Stimulated activated CD8-positive, alpha-beta memory T cell treated with anti-CD3 and anti-CD28 coated beads, Interleukin-12 subunit alpha, Interleukin-12 subunit beta, amount 100 ng/mL, for 1 hour (primary cell): ENCODE measurements at regions not wholly inside any gene's neighbourhood (a gene's known extent, or its start where the extent isn't known, plus 50 kb on each side); places are given as distances from the start of the nearest gene placed in this dataset.
"Not testable (repeated sequence)": the region's sequence is repeated elsewhere in the genome, so short reads cannot be mapped to it uniquely, and the experiment has no call there.

Experiments used
- DNase-seq: peaks from one replicate; pipeline ENCODE4 v3.0.0-alpha.2; 2020; ENCODE audit warnings: low read depth

DNA sequence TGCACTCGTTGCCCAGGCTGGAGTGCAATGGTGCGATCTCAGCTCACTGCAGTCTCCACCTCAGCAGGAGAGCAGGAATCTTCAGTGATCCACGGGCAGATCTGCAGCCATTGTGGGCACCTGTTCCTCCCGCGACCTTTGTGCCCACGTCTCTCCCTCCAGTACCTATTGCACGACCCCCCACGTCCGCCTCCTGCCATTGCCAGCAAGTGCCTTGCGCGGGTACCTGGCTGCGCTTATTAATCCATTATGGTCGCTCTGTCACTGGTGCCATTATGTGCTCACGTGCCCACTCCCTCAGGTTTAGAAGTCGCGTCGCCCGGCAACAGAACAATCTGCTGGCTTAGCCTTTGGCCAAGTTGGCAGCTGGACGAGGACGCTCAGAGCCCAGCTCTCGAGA lies 146.2 kb upstream of the C1QTNF3 start:
- not testable (repeated sequence) for DNase-seq

DNA sequence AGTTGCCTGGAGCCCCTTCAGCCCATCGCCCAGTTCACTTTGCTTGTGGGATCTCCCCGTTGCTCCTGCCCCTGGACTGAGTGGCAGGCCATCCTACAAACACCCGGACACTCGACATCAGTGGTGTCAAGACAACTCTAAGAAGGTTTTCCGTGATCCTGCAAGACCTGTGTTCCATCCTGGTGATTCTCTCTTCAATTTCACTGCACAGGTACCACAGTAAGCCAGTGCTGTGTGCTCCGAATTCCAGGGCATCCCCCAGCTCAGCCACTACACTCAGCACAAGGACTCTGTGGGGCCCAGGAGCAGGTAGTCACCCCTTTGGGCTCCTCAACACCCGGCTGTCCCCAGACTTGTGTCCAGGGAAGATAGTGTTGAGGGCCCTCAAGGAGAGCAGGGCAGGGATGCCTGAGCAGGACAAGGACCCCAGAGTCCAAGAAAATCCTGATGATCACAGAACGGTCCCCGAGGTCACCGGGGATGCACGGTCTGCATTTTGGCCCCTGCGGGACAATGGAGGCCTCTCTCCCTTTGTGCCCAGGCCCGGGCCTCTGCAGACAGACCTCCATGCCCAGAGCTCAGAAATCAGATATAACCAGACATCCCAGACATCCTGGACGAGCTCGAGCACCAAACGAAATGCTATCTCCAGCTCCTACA lies 146.9 kb upstream of the C1QTNF3 start:
- not testable (repeated sequence) for DNase-seq

- not testable (repeated sequence) for DNase-seq
Observed at GRCh38 chr5:34190466-34190865, 147.5 kb upstream of the C1QTNF3 start.

DNA sequence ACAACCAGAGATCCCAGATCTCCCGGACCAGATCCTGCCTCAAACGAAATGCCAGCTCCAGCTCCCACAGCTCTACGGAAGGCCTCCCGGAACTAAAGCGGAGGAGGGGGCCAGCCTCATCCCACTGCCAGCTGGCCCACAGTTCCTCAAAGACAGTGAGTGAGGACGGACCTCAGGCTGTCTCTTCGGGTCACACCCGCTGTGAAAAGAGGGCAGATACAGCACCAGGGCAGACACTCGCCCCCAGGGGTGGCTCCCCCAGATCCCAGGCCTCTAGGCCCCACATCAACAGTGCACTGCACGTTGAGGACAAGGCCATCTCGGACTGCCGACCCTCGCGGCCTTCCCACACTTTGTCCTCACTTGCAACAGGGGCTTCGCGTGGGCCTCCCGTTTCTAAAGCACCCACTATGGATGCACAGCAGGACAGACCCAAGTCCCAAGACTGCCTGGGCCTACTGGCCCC lies 148.3 kb upstream of the C1QTNF3 start:
- not testable (repeated sequence) for DNase-seq

GRCh38 chr5:34192064-34192922 lies 149.3 kb upstream of the C1QTNF3 start:
- not testable (repeated sequence) for DNase-seq

- not testable (repeated sequence) for DNase-seq
Observed at GRCh38 chr5:34192923-34193262, 149.9 kb upstream of the C1QTNF3 start.

DNA sequence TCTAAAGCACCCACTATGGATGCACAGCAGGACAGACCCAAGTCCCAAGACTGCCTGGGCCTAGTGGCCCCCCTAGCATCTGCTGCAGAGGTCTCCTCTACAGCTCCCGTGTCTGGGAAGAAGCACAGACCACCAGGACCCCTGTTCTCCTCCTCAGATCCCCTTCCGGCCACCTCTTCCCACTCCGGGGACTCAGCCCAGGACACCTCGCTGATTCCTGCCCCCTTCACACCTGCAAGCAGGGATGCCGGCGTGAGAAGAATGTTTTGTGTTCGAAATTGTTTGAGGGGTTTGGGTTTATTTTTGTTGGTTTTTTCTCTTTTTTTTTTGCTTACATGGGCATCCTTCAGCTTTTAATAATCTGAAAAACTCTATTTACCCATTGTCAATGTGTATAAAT lies 150.3 kb upstream of the C1QTNF3 start:
- DNase-seq = not testable (repeated sequence)

DNA sequence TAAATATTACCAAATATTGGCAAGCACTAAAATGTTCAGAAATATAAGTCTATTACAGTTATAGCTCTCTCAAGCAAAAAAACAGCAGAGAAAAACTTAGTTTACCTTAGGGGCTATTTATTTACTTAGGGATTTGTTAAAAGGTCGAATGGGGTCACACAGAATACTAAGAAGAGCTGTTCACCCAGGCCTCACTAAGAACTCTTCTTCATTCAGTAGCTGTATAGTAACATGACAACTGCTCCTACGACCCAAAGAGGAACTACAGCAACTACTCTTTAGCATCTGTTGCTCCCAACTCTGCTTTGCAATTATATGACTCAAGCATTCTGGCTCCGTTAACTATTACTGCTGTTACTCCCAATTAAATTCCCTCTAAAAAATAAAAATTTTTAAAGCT lies 150.8 kb upstream of the C1QTNF3 start:
- DNase-seq = not testable (repeated sequence)

DNA sequence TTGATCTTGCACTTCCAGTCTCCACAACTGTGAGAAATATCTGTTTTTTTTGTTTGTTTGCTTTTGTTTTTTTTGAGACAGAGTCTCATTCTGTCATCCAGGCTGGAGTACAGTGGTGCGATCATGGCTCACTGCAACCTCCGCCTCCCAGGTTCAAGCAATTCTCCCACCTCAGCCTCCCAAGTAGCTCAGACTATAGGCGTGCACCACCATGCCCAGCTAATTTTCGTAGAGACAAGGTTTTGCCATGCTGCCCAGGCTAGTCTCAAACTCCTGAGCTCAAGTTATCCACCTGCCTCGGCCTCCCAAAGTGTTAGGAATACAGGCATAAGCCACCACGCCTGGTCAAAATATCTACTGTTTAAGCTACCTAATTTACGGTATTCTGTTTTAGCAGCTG lies 153.1 kb upstream of the C1QTNF3 start:
- DNase-seq = not testable (repeated sequence)

GRCh38 chr5:34205347-34205746 lies 162.3 kb upstream of the C1QTNF3 start:
- DNase-seq = not testable (repeated sequence)

DNA sequence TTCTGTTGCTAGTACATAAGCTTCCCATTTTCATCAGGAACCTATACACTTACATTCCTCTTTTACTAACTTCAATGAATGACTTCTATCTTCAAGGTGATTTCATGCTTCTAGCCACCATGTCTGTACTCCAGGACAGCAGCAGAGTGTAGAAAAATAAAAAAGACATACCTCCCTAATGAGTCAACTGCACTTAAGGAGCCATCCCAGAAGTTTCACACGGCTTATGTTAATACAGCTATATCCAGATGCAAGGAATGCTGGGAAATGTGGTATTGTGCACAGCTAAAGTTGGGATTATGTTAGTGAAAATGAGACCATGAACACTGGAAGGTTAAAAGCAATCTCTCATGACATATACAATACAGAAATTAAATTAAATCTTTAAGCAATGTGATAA lies 174.4 kb upstream of the C1QTNF3 start:
- not testable (repeated sequence) for DNase-seq

GRCh38 chr5:34221329-34222073 lies 178.5 kb upstream of the C1QTNF3 start:
- not testable (repeated sequence) for DNase-seq

- DNase-seq = not testable (repeated sequence)
Observed at GRCh38 chr5:34223158-34223557, 180.1 kb upstream of the C1QTNF3 start.

DNA sequence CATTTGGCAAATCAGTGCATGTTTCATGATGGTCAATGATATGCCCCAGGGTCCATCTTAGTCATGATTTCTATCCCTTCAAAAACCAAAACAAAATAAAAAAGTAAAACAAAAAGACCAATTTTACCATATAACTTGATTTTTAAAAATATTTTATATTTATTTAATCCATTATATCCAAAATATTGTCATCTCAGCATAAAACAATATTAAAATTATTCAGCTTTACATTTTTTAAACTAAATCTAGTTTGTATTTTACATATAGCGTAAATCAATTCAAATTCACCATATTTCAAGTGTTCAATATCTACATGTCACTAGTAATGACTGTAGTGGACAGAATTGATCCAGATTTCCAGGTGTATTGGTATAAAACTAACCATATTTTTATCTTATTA lies 187.4 kb upstream of the C1QTNF3 start:
- DNase-seq = not testable (repeated sequence)

DNA sequence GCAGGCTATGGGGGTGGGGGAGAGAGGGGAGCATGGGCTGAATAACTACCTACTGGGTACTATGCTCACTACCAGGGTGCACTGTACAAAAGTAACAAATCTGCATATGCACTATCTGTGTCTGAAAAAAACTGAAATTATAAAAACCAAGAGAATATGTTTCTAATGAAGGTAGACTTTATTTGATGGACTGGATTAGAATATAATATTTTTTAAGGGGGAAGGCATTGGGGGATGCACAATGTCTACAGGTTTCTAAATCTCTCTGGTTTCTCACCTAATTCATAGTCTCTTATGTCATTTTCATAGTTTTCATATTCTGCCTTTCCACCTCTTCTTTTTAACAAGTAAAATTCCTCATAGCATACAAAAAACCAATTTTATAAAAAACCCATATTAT lies 200.8 kb upstream of the C1QTNF3 start:
- DNase-seq = not testable (repeated sequence)

DNA sequence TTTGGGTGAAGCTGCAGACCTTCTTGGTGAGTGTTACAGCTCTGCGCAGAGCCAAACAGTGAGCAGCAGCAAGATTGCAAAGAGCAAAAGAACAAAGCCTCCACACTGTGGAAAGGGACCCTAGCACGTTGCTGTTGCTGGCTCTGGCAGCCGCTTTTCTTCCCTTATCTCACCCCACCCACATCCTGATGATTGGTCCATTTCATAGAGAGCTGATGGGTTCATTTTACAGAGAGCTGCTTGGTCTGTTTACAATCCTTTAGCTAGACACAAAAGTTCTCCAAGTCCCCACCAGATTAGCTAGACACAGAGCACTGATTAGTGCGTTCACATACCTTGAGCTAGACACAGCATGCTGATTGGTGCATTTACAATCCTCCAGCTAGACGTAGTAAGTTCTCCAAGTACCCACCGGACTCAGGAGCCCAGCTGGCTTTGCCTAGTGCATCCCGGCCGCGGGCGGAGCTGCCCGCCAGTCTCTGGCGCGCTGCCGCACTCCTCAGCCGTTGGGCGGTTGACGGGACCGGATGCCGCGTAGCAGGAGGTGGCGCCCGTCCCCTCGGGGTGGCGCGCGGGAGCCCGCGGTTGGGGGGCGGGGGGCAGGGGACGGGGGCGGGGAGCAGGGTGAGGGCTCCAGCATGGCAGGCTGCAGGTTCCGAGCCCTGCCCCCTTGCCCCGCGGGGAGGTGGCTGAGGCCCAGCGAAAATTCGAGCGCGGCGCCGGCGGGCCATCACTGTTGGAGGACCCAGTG lies 201.4 kb upstream of the C1QTNF3 start:
- DNase-seq = peak; percentile 53

DNA sequence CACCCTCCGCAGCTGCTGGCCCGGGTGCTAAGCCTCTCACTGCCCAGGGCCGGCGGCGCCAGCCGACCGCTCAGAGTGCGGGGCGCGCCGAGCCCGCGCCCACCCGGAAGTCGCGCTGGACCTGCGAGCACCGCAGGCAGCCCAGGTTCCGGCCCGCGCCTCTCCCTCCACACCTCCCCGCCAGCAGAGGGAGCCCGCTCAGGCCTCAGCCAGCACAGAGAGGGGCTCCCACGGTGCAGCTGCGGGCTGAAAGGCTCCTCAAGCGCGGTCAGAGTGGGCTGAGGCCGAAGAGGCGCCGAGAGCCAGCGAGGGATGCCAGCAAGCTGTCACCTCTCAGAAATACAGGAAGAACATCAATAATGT lies 202.0 kb upstream of the C1QTNF3 start:
- DNase-seq = not testable (repeated sequence)

DNA sequence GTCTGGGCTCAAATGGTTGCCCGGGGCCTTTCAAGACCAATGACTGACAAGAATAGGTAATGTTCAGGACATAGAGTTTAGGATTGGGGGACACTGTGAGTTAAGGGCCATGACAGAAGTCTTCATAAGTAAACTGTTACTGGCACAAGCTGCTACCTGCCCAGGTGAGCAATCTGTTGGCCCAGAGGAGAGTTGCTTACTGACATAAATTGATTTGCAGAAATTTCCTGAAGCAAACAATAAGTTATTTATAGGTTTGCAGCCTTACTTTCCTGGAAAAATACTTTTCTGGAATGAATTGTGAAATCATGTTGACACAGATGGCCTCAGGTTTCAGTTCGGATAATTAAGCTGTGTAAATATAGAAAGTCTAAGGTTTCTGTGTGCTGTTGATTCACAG lies 202.8 kb upstream of the C1QTNF3 start:
- DNase-seq = not testable (repeated sequence)

DNA sequence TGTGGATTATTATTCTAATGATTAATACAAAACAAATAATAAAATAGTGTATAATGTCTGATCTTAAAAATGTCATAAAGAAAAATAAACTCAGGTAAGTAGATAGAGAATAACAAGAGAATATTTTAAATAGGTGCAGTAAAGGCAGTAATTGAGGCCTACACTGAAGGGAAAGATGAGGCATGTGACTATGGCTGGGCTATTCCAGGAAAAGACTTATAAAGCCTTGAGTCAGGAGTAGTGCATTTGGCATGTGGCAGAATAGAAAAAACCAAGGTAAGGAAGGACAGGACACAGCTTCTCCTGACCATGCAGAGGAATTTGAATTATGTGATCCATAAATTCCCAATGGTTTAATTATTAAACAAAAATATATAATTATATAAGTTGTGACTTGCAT lies 215.6 kb upstream of the C1QTNF3 start:
- DNase-seq = not testable (repeated sequence)

DNA sequence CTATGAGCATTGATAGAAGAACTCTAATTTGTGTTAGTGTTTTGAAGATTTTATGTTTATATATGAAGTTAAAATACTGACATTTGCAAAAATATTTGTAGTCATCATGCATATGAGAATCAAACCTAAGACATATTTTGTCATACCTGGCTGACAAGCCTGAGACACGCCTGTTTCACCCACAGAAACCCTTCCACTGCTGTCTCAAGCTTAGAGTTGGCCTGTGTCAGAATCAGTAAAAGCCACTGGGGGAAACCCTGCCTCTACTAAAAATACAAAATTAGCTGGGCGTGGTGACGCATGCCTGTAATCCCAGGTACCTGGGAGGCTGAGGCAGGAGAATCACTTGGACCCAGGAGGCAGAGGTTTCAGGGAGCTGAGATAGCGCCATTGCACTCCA lies 218.0 kb upstream of the C1QTNF3 start:
- DNase-seq = not testable (repeated sequence)

GRCh38 chr5:34266151-34266550 lies 223.1 kb upstream of the C1QTNF3 start:
- DNase-seq = not testable (repeated sequence)

DNA sequence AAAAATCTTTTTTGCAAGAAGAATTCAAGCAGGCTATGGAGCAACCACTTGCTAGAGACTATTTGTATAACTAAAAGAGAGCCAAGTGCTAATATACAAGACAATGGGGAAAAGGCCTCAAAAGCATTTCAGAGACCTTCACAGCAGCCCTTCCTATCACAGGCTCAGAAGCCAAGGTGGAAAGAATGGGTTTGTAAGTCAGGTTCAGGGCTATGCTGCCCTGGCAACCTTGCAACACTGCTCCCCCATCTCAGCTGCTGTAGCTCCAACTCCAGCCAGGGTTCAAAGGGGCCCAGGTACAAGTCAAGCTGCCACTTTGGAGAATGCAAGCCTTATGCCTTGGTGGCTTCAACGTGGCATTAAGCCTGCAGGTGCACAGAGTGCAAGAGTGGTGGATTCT lies 253.7 kb upstream of the C1QTNF3 start:
- not testable (repeated sequence) for DNase-seq
